ENCODE measurements at regions not wholly inside any gene's neighbourhood (a gene's known extent, or its start where the extent isn't known, plus 50 kb on each side); places are given as distances from the start of the nearest gene placed in this dataset.
"Not testable (repeated sequence)": the region's sequence is repeated elsewhere in the genome, so short reads cannot be mapped to it uniquely, and the experiment has no call there.

DNA sequence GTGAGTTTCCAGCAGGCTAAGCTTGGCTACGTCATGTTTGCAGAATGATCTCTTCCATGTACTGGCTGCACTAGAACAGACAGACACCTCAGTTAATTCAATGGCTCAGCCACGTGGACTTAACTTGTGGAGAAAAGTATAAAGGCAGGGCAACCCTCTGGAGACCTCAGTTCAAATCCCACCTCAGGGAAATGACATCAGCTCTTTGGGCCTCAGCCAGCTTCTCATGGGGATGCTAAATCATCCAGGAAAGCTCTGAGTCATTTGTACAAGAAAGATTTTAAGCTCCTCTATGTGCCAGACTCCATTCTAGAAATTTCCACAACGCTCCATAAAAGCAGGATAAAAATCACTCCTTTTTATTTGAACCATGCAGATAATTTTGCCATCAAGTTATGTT lies 128.5 kb upstream of the SALL4 start:
- no peak for DNase-seq (ENCODE audit: low read depth in 4 of 4, low spot score in 3 of 4)

DNA sequence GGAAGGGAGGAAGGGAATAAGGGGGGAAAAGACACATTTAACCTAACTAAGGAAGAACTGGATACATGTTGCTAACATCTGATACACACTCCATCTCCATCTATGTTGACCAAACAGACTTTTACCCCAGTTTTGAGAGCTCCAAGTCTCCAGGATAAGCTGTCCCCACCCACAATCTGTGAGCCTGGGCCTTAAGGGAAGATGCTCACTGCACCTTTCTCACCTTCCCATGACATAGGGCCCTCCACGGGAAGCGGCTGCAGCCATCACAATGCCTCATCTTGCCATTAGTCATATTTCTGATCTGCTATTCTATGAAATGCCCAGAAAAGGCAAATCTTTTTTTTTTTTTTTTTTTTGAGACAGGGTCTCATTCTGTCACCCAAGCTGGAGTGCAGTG lies 126.6 kb upstream of the SALL4 start:
- no peak for DNase-seq (ENCODE audit: low read depth in 4 of 4, low spot score in 3 of 4)

DNA sequence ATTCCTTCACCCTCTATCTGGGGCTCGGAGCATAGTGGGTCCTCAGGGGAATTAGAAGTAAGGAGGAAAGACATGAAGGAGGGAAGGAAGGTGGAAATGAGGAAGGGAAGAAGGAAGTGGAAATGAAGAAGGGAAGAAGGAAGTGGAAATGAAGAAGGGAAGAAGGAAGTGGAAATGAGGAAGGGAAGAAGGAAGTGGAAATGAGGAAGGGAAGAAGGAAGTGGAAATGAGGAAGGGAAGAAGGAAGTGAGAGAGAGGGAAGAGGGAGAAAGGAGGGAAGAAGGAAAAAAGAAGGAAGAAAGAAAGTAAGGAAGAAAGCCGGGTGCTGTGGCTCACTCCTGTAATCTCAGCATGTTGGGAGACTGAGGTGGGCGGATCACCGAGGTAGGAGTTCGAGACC lies 125.6 kb upstream of the SALL4 start:
- not testable (repeated sequence) for DNase-seq (ENCODE audit: low read depth in 4 of 4, low spot score in 3 of 4)

DNA sequence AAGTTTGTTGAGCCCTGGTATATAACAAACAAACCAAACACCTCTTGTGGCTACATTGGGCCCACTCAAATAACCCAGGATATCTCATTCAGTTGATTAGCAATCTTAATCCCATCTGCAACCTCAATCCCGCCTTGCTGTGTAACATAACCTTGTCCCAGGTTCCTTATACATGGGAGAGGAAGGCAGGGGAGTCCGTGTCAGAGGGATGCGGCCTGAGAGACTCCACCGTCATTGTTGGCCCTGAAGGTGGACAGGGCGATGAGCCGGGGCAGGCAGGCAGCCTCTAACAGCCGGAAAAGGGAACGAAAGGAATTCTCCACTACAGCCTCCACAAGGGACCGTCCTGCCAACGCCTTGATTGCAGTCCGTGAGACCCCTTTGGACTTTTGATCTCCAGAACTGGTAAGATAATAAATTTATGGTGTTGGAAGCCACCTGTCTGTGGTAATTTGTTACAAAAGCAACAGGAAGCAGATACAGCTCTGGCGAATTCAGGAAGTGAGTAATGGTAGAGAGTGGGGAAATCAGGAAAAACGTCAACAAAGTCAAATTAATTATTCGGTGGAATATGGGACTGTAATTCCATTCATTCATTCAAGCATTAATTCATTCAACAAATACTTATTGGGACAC lies 124.5 kb upstream of the SALL4 start:
- DNase-seq (ENCODE audit: low read depth in 4 of 4, low spot score in 3 of 4) = no peak

DNA sequence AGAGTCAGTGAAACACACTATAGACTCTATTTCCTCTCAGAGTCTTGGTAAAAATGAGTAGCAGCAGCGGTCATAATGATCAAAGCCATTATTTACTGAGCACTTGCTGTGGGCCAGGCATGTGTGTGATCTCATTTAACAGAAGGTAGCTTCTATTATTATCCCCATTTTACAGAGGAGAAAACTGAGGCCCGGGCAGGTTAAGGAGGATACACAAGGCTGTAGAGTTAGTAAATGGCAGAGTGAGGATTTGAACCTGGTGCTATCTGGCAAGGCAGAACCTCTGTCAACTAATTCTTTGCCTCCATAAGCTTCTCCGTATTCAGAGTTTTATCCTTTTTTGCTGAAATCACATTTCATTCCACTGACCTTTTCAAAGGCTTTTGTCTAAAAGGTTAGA lies 122.2 kb upstream of the SALL4 start:
- no peak for DNase-seq (ENCODE audit: low read depth in 4 of 4, low spot score in 3 of 4)

DNA sequence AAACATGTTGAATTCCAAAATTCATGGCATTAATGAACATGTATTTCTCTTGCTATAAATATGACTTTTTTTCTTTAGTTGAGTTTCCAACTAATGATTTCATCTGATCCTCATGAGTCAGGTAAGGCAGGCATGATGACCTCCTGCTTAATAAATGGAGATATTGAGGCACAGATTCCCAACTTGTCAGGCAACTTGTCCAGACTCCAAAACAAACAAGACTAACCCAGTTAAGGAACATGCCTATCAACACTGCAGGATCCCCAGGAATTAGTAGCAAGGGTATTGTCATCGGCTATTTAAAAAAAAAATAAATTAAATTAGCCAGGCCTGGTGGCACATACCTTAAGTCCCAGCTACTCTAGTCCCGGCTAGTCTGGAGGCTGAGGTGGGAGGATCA lies 121.3 kb upstream of the SALL4 start:
- DNase-seq (ENCODE audit: low read depth in 4 of 4, low spot score in 3 of 4) = no peak

DNA sequence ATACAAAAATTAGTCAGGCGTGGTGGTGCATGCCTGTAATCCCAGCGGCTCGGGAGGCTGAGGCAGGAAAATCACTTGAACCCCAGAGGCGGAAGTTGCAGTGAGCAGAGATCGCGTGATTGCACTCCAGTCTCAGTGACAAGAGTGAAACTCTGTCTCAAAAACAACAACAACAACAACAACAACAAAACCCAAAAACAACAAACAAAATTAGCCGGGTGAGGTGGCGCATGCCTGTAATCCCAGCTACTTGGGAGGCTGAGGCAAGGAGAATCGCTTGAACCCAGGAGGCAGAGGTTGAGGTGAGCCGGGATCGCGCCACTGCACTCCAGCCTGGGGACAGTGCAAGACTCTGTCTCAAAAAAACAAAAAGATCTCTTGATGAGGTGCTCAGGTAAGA lies 120.5 kb upstream of the SALL4 start:
- DNase-seq (ENCODE audit: low read depth in 4 of 4, low spot score in 3 of 4) = not testable (repeated sequence)

DNA sequence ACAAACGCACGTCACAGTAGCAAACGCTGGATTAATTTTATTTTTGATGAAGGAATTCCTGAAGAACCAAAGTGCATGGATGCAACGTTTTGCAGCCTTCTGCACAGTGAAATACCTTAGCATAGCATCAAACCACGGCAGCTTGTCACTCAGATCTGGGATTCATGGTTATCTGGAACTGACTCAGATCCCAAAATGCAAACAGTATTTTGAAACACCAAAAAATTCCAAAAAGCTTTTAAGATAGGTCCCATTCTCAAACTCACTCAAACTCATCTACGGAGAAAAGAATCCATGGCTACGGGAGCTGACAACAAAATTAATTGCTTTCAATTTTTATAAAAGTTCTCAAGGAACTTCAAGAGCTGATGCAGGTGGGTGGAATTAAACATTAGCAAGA lies 116.2 kb upstream of the SALL4 start:
- DNase-seq (ENCODE audit: low read depth in 4 of 4, low spot score in 3 of 4) = no peak

DNA sequence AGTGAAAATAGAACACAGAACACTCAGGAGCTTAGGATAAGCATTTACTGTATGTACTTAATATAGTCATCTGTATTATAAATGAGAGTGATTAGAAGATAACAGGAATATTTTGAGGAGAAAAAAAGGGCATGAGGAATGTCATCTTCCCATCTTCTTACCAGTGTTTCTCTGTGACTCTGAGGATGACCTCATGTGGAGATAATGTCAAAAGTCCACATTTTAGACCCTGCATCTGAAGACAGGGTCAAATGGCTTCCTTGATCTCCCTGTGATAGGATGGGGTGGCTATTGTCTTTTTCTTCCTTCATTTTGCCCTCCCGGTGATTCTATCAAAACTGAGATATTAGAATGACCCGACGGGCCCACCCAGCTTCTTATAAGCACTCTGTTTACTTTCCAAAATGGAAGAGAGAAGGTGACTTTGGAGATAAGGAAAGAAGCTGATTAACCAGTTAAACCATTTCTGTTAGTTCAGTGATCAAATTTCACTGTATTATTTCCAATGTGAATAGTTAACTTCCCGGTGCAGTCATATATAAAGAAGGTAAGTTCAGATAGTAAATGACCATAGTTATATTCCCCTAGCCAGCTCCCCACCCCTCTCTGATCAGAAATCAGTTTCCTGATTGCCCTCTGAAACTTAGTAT lies 115.7 kb upstream of the SALL4 start:
- DNase-seq (ENCODE audit: low read depth in 4 of 4, low spot score in 3 of 4) = no peak

DNA sequence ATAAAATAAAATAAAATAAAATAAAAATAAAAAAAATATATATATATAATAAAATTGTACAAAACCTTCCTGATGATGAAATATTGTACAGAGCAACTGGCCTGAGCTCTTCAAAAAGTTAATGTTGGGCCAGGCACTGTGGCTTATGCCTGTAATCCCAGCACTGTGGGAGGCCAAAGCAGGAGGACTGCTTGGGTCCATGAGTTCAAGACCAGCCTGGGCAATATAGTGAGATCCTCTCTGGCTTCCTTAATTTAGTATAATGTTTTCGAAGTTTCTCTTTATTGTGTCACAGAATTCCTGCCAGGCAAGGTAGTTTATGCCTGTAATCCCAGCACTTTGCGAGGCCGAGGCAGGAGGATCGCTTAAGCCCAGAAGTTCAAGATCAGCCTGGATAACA lies 113.9 kb upstream of the SALL4 start:
- DNase-seq (ENCODE audit: low read depth in 4 of 4, low spot score in 3 of 4) = no peak

DNA sequence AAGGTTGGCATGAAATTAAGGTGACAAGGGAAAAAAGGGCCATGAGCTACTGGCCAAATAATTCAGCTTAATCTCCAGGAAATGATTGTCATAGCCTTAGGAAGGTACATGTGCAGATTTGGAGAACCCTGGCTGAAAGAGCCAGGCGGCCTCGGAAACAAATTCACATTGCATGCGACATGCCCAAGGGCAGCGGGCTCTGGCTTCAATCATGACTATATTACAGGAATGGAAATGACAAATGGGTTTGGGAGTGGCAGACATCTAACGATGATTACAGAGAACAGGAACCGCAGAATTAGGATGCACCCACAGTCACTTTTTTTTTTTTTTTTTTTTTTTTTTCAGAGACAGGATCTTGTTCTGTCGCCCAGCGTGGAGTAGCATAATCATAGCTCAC lies 112.4 kb upstream of the SALL4 start:
- DNase-seq (ENCODE audit: low read depth in 4 of 4, low spot score in 3 of 4) = no peak

DNA sequence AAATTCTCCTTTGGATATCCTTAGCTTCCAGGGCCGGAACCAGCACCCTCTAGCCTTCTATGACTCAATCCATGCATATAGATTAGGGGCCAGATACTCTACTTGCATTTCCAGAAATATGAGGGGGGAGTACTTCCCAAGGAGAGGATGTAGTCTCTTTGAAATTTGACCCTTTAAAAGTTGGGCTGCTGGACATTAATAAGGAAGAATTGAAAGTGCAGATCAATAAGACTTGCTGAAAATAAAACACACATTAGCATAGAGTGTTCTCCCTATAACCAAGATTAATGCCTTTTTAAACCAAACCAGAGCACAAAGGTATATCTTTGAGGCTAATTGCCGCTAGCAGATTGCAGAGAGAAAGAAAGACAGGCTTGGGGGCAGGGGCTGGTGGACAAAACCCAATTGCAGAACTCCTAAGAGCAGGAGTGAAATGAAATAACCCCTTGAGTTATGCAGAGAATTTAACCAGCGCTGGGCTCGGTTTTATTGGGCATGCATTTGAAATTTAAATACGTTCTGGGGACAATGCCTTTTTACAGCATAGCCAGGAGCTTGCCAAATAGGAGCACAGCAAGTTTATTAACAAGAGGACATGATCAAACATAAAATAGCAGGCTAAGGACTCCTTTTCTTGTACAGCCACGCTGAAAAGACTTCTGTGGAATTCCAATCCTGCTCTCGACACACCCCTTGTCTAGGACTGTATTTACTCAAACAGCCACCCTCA lies 108.2 kb upstream of the SALL4 start:
- no peak for DNase-seq (ENCODE audit: low read depth in 4 of 4, low spot score in 3 of 4)

DNA sequence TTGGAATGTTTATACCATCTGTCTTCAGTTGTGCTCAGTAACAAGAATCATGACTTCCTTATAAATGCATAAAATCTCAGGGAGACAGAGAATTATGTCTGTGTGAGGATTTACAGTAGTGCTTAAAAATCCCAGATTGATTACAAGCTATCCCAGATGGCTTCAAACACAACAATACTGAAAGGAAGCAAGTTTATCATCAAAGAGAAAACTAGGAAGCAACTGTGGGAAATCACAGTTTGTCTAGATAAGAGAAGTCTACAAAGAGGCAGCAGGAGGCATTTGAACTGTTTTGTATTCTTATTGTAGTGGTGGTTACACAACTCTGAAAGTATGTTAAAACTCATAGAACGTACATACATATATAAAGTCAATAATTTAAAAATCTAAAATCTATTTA lies 104.4 kb upstream of the SALL4 start:
- no peak for DNase-seq (ENCODE audit: low read depth in 4 of 4, low spot score in 3 of 4)

DNA sequence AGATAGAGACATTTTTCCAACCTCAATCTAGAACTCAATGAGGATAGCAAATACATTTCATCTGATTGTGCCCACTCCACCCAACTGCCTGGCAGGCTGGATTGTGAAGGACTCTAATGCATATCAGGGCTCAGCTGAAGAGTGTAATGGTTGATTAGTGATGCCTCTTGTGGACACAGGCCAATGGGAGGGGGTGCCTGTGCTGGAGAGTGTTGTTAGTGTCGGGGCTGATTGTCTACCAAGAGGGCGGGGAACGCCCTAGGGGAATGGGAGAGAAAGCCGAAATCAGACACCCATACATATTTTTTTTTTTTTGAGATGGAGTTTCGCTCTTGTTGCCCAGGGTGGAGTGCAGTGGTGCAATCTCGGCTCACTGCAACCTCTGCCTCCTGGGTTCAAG lies 103.7 kb upstream of the SALL4 start:
- DNase-seq (ENCODE audit: low read depth in 4 of 4, low spot score in 3 of 4) = no peak

DNA sequence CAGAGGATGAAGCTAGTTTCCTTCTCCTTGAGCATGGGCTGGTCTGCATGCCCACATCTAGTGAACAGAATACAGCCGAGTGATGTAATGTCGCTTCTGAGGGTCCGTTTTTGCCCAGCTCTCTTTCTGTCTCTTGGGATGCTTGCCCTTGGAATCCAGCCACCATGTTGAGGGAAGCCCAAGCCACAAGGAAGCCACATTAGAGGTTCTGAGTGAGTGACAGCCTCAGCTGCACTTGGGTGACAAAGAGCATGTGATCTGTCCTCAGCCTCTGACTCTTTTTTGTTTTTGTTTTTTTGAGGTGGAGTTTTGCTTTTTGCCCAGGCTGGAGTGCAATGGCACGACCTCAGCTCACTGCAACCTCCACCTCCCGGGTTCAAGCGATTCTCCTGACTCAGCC lies 100.6 kb upstream of the SALL4 start:
- no peak for DNase-seq (ENCODE audit: low read depth in 4 of 4, low spot score in 3 of 4)

DNA sequence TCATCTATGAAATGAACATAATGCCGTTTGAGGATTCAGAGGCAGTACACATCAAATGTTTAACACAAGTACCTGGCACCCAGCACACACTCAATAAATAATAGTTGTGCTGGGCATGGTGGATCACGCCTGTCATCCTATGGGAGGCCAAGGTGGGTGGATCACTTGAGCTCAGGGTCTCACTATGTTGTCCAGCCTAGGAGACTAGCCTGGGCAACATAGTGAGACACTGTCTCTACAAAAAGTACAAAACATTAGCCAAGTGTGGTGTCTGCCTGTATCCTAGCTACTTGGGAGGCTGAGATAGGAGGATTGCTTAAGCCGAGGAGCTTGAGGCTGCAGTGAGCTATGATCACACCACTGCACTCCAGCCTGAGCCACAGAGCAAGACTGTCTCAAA lies 98.1 kb upstream of the SALL4 start:
- no peak for DNase-seq (ENCODE audit: low read depth in 4 of 4, low spot score in 3 of 4)

DNA sequence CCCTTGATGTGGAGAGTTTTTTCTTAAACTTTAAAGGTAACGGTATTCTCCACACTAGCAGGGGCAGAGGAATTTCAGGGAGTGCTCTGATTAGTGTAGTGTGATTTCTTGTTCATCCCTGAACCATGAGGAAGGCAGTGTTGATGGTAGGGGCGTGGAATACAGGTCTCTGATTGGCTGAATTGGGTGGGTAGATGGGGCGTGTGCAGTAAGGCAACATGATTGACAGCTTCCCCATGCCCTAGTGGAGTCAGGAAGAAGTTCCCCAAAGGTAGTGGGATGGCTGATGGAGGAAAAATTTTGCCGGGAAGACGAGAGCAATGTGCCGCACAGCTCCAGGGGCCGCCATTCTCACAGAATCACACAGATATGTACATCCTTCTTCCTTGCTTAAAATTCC lies 97.4 kb upstream of the SALL4 start:
- no peak for DNase-seq (ENCODE audit: low read depth in 4 of 4, low spot score in 3 of 4)

DNA sequence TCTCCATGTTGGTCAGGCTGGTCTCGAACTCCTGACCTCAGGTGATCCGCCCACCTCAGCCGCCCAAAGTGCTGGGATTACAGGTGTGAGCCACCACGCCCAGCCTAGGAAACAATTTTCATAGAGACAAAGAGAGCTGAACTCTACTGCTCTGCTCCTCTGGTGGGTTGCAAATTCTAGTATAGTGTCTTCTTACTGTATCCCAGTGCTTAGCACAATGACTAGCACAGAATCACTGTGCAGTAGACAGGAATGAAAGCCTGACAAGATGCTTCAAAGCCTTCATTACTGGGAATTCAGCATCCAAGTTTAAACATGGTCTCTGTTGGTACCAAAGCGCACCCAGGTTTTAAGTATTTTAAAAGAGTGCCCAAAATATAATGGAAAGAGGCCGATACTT lies 96.5 kb upstream of the SALL4 start:
- DNase-seq (ENCODE audit: low read depth in 4 of 4, low spot score in 3 of 4) = no peak

DNA sequence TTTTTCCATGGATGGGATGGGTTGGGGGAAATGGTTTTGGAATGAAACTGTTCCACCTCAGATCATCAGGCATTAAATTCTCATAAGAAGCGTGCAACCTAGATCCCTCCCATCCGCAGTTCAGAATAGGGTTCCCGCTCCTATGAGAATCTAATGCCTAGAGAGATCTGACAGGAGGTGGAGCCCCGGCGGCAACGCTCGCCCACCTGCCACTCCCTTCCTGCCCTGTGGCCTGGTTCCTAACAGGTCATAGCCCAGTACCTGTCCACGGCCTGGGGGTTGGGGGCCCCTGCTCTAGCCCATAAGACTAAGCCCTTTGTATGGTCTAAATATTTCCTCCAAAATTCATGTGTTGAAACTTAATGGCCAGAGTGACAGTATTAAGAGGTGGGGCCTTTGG lies 92.3 kb upstream of the SALL4 start:
- no peak for DNase-seq (ENCODE audit: low read depth in 4 of 4, low spot score in 3 of 4)

DNA sequence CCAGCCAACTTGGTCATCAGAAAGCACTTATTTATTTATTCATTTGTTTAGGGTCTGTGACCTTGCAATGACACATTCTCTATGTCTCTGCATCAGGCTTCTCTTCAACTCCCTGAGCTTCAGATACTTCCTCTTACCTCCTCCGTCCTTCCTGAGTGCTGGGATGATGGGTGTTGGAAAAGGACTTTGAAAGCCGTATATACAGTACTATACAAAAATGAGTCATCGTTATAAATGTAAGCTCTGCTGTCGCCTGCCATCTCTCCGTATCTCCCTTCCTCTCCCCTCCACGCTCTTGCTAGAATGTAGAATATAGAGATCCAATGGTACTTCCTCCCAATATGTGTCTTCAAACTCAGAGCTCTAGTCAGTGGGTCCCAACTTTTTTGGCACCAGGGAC lies 91.9 kb upstream of the SALL4 start:
- no peak for DNase-seq (ENCODE audit: low read depth in 4 of 4, low spot score in 3 of 4)

DNA sequence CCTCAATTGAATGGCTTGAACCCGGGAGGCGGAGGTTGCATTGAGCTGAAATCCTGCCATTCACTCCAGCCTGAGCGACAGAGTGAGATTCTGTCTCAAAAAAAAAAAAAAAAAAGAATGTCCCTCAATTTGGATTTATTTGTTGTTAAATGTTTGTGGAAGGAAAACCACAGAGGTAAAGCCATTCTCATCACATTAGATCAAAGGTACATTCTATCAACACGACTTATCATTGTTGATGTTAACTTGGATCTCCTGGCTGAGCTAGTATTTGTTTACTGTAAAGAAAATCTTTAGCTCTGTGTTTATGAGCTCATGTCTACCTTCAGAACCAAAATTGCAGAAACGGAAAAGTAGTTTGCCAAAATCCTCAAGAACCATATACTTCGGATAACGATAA lies 91.4 kb upstream of the SALL4 start:
- DNase-seq (ENCODE audit: low read depth in 4 of 4, low spot score in 3 of 4) = no peak

DNA sequence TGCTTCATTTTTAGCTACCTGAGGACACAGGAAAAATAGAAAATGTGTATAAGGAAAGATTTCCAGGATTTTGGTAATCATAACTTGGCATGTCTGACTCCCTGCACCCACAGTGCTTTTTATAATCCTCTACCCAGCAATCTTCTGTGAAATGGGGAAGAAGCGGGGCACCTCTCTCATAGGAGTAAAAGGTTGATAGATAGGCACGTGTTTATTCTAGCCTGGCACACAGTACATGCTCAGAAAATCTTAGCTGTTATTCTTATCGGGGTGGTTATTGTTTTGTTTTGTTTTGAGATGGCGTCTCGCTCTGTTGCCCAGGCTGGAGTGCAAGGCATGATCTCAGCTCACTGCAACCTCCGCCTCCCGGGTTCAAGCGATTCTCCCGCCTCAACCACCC lies 87.7 kb upstream of the SALL4 start:
- DNase-seq (ENCODE audit: low read depth in 4 of 4, low spot score in 3 of 4) = no peak
